ENCODE measurements at regions not wholly inside any gene's neighbourhood (a gene's known extent, or its start where the extent isn't known, plus 50 kb on each side); places are given as distances from the start of the nearest gene placed in this dataset.

DNA sequence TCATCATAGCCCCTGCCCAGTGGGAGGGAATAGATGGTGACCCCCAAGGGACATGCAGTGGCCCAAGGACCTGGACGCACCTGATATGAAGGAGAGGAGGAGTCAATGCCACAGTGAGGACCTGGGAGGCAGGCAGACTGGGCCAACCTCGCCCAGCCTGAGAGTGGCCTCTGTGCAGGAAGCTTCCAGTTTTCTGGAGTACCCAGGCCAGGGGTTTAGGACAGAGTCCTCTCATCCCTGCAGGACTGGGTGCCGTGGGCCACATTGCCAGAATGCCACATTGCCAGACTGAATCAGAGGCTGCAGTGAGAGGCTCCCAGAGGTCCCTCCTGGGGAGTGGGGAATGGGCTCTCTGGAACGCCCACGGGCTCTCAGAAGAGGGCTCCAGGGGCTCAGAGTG lies 82.9 kb upstream of the VSTM2B start:
- no peak for DNase-seq (ENCODE audit: low spot score)
- no peak for ATAC-seq (ENCODE audit: low FRiP score)
- TF ChIP-seq CTCF (IDR thresholded peaks at IDR 0.05) = no peak

DNA sequence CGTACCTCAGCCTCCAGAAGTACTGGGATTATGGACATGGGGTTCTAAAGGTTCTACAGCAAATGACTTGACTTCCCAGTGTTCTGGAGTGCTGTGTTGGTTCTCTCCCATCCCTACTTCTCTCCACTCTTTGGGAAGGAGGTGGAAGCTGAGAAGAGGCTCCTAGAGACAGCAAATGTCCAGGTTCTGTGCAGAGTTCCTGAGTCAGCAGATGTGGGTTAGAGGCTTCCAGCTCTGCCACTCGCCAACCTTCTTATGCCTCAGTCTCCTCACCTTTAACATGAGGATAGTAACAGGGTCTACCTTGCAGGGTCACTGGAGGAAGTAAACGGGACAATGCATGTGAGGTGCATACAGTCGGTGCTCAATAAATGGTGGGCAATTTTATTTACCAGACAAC lies 80.5 kb upstream of the VSTM2B start:
- no peak for TF ChIP-seq CTCF (IDR thresholded peaks at IDR 0.05)
- ATAC-seq (ENCODE audit: low FRiP score) (no peak), DNase-seq (ENCODE audit: low spot score) (no peak)

- no peak for DNase-seq (ENCODE audit: low spot score)
- no peak for ATAC-seq (ENCODE audit: low FRiP score)
- TF ChIP-seq CTCF (IDR thresholded peaks at IDR 0.05) = no peak
Observed at GRCh38 chr19:29446361-29446760, 79.4 kb upstream of the VSTM2B start.

DNA sequence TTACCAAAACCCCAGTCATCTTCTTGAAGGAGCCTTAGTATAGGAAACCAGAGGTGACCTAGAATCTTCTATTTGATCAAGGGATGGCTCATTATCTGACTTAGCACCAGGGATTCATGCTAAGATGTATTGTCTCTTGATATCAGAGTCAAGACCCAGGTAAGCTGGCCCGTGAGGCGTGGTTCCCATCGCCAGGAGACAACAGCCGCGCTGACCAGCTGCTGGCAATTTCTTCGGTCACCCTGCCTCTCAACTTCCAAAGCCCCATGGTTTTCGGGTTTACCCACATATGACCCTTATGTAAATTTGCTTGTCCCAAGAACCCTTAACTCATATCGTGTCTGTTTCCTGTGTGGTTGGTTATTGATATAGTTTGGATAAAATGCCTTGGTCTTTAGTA lies 77.7 kb upstream of the VSTM2B start:
- DNase-seq (ENCODE audit: low spot score) (no peak), ATAC-seq (ENCODE audit: low FRiP score) (no peak)
- no peak for TF ChIP-seq CTCF (IDR thresholded peaks at IDR 0.05)

DNA sequence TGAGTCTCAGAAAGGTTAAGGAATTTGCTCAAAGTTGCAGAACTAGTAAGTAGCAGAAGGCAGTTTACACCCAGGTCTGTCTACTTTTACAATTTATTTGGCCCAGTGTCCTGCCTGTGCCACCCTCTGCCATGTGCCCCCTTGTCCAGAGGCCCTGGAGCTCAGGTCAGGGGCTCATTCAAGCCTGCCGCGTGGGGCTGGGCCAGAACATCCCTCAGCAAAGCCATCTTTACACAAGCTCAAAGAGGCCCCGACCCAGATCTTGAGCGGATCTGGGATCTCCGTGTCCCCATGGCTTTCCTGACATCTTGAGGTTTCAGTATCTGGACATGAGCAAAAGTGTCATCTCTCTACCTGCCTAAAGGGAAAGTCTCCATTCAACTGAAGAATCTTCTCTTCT lies 76.4 kb upstream of the VSTM2B start:
- no peak for ATAC-seq (ENCODE audit: low FRiP score)
- DNase-seq (ENCODE audit: low spot score) = no peak
- TF ChIP-seq CTCF (IDR thresholded peaks at IDR 0.05) = no peak

DNA sequence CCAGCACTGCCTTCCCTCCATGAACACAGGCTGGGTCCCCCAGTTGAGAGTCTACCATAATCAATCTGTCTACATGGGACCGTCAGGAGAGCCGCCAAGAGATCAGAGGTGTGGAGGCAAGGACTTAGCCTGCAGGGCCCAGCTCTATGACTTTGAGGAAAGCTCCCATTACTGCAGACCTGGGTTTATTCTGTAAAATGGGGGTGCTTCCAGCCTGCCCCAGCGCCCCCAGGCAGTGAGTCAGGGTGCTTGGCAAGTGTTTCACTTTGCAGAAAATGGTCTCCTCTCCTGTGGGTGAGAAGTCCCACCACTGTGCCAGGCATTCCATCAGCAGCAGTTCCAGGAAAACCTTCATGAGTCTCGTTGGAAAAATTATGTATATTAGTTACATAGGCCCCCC lies 75.5 kb upstream of the VSTM2B start:
- DNase-seq (ENCODE audit: low spot score) = no peak
- no peak for TF ChIP-seq CTCF (IDR thresholded peaks at IDR 0.05)
- no peak for ATAC-seq (ENCODE audit: low FRiP score)

GRCh38 chr19:29450812-29451211 lies 75.0 kb upstream of the VSTM2B start:
- no peak for DNase-seq (ENCODE audit: low spot score)
- no peak for TF ChIP-seq CTCF (IDR thresholded peaks at IDR 0.05)
- no peak for ATAC-seq (ENCODE audit: low FRiP score)

All from omental fat pad (tissue), 3 donors.